ENCODE measurements at regions not wholly inside any gene's neighbourhood (a gene's known extent, or its start where the extent isn't known, plus 50 kb on each side); places are given as distances from the start of the nearest gene placed in this dataset.

- H3K27me3 Mint-ChIP-seq, result peaks cover 2% of the 10 kb centered on the region
- peaks cover 2% of the 10 kb centered on the region for H3K4me1 Mint-ChIP-seq
- CTCF ChIA-PET, result no interaction called here
- intact Hi-C loops (cut with micrococcal nuclease), result no loop called here
- DNase-seq (no peak), ATAC-seq (ENCODE audit: low read depth) (no peak)
- TF ChIP-seq CTCF (IDR thresholded peaks at IDR 0.05), result no peak
- no peaks in the 10 kb centered on the region for H3K36me3 Mint-ChIP-seq (ENCODE audit: low read depth)
- no peak overlapping the region for H3K4me3 Mint-ChIP-seq
- no peak overlapping the region for H3K27ac Mint-ChIP-seq
- H3K9me3 Mint-ChIP-seq, result peaks cover 3% of the 10 kb centered on the region
- POLR2A ChIA-PET, result no interaction called here
Observed at GRCh38 chr5:179497636-179498340, 52.6 kb upstream of the RUFY1 start.

- Mint-ChIP-seq H3K27me3 (peaks cover 2% of the 10 kb centered on the region), H3K36me3 (ENCODE audit: low read depth) (no peaks in the 10 kb centered on the region), H3K27ac (no peak overlapping the region), H3K9me3 (peaks cover 3% of the 10 kb centered on the region), H3K4me1 (peaks cover 2% of the 10 kb centered on the region), H3K4me3 (no peak overlapping the region)
- CTCF ChIA-PET, result no interaction called here
- no peak for TF ChIP-seq CTCF (IDR thresholded peaks at IDR 0.05)
- ATAC-seq (ENCODE audit: low read depth) (no peak), DNase-seq (no peak)
- POLR2A ChIA-PET, result no interaction called here
- intact Hi-C loops (cut with micrococcal nuclease), result no loop called here
Observed at GRCh38 chr5:179495906-179496455, 54.4 kb upstream of the RUFY1 start.

GRCh38 chr5:179494774-179495526, 55.4 kb upstream of the RUFY1 start:
- CTCF ChIA-PET, result interaction anchor here (1.5 kb wide), 1 partner anchor 1419 kb away, joined by 3 read pairs; no protein-coding TSS in a partner anchor
- no peaks in the 10 kb centered on the region for H3K36me3 Mint-ChIP-seq (ENCODE audit: low read depth)
- no peak overlapping the region for H3K27ac Mint-ChIP-seq
- H3K27me3 Mint-ChIP-seq, result peaks cover 2% of the 10 kb centered on the region
- intact Hi-C loops (cut with micrococcal nuclease), result loop anchor here (1.0 to 5.0 kb wide), 5 partner anchors 328 to 1258 kb away; partner anchors contain the start of genes ZNF354A and ZNF354B
- H3K4me3 Mint-ChIP-seq, result no peak overlapping the region
- ATAC-seq (ENCODE audit: low read depth) (no peak), DNase-seq (no peak)
- no peaks in the 10 kb centered on the region for H3K9me3 Mint-ChIP-seq
- TF ChIP-seq CTCF (IDR thresholded peaks at IDR 0.05), result no peak
- H3K4me1 Mint-ChIP-seq, result peaks cover 2% of the 10 kb centered on the region
- POLR2A ChIA-PET, result no interaction called here

- Mint-ChIP-seq H3K27ac (no peak overlapping the region), H3K4me3 (no peak overlapping the region), H3K27me3 (peaks cover 4% of the 10 kb centered on the region), H3K4me1 (no peaks in the 10 kb centered on the region), H3K36me3 (ENCODE audit: low read depth) (no peaks in the 10 kb centered on the region), H3K9me3 (no peaks in the 10 kb centered on the region)
- CTCF ChIA-PET, result no interaction called here
- no peak for TF ChIP-seq CTCF (IDR thresholded peaks at IDR 0.05)
- POLR2A ChIA-PET, result no interaction called here
- no peak for DNase-seq
- no peak for ATAC-seq (ENCODE audit: low read depth)
- intact Hi-C loops (cut with micrococcal nuclease), result no loop called here
Observed at GRCh38 chr5:179488975-179489374, 61.4 kb upstream of the RUFY1 start.

GRCh38 chr5:179488491-179488890, 61.9 kb upstream of the RUFY1 start:
- Mint-ChIP-seq H3K36me3 (ENCODE audit: low read depth) (no peaks in the 10 kb centered on the region), H3K9me3 (no peaks in the 10 kb centered on the region), H3K4me1 (no peaks in the 10 kb centered on the region), H3K4me3 (no peak overlapping the region), H3K27me3 (peaks cover 4% of the 10 kb centered on the region), H3K27ac (no peak overlapping the region)
- POLR2A ChIA-PET, result no interaction called here
- intact Hi-C loops (cut with micrococcal nuclease), result no loop called here
- CTCF ChIA-PET, result no interaction called here
- no peak for TF ChIP-seq CTCF (IDR thresholded peaks at IDR 0.05)
- ATAC-seq (ENCODE audit: low read depth) (no peak), DNase-seq (no peak)

Data from activated B cell treated with CpG ODN at 0.5 μM for 24 hours (primary cell).